ENCODE measurements at regions not wholly inside any gene's neighbourhood (a gene's known extent, or its start where the extent isn't known, plus 50 kb on each side); places are given as distances from the start of the nearest gene placed in this dataset.

DNA sequence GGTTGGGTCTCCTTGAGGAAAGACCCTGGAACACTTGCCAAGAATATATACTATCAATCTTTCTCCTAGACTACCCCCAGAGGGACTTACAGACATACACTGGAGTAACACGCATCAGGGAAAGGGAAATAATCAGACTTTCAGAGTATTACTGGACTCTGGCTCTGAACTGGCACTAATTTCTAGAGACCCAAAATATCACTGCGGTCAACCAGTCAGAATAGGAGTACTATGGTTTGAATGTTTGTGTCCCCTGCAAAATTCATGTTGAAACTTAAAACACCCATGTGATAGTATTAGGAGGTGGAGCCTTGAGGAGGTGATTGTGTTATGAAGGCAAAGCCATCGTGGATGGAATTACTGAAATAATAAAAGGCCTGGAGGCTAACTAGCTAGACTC, 323.7 kb downstream of the EN1 start:
- TF ChIP-seq, protein P1, sequence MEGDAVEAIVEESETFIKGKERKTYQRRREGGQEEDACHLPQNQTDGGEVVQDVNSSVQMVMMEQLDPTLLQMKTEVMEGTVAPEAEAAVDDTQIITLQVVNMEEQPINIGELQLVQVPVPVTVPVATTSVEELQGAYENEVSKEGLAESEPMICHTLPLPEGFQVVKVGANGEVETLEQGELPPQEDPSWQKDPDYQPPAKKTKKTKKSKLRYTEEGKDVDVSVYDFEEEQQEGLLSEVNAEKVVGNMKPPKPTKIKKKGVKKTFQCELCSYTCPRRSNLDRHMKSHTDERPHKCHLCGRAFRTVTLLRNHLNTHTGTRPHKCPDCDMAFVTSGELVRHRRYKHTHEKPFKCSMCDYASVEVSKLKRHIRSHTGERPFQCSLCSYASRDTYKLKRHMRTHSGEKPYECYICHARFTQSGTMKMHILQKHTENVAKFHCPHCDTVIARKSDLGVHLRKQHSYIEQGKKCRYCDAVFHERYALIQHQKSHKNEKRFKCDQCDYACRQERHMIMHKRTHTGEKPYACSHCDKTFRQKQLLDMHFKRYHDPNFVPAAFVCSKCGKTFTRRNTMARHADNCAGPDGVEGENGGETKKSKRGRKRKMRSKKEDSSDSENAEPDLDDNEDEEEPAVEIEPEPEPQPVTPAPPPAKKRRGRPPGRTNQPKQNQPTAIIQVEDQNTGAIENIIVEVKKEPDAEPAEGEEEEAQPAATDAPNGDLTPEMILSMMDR (IDR thresholded peaks at IDR 0.05; ENCODE audit: poor library complexity, severe bottlenecking) = no peak
- no peak for TF ChIP-seq EZH2 (IDR thresholded peaks at IDR 0.05; ENCODE audit: borderline replicate concordance, insufficient read depth, low read length, poor library complexity, severe bottlenecking)
- TF ChIP-seq, protein P2, sequence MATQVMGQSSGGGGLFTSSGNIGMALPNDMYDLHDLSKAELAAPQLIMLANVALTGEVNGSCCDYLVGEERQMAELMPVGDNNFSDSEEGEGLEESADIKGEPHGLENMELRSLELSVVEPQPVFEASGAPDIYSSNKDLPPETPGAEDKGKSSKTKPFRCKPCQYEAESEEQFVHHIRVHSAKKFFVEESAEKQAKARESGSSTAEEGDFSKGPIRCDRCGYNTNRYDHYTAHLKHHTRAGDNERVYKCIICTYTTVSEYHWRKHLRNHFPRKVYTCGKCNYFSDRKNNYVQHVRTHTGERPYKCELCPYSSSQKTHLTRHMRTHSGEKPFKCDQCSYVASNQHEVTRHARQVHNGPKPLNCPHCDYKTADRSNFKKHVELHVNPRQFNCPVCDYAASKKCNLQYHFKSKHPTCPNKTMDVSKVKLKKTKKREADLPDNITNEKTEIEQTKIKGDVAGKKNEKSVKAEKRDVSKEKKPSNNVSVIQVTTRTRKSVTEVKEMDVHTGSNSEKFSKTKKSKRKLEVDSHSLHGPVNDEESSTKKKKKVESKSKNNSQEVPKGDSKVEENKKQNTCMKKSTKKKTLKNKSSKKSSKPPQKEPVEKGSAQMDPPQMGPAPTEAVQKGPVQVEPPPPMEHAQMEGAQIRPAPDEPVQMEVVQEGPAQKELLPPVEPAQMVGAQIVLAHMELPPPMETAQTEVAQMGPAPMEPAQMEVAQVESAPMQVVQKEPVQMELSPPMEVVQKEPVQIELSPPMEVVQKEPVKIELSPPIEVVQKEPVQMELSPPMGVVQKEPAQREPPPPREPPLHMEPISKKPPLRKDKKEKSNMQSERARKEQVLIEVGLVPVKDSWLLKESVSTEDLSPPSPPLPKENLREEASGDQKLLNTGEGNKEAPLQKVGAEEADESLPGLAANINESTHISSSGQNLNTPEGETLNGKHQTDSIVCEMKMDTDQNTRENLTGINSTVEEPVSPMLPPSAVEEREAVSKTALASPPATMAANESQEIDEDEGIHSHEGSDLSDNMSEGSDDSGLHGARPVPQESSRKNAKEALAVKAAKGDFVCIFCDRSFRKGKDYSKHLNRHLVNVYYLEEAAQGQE (IDR thresholded peaks at IDR 0.05; ENCODE audit: borderline replicate concordance) = no peak
- TF ChIP-seq POLR2AphosphoS5 (IDR thresholded peaks at IDR 0.05) = no peak
- no peak for TF ChIP-seq EP300 (conservative IDR thresholded peaks at IDR 0.05; ENCODE audit: poor library complexity, severe bottlenecking)
